Activated CD4-positive, CD25-positive, alpha-beta regulatory T cell (primary cell): ENCODE measurements at regions not wholly inside any gene's neighbourhood (a gene's known extent, or its start where the extent isn't known, plus 50 kb on each side); places are given as distances from the start of the nearest gene placed in this dataset.
"Not testable (repeated sequence)": the region's sequence is repeated elsewhere in the genome, so short reads cannot be mapped to it uniquely, and the experiment has no call there.

ENCODE experiments used
- DNase-seq, 4 experiments: peaks; one replicate each; lab custom pipeline; 2025; lab: John Stamatoyannopoulos, UW

DNA sequence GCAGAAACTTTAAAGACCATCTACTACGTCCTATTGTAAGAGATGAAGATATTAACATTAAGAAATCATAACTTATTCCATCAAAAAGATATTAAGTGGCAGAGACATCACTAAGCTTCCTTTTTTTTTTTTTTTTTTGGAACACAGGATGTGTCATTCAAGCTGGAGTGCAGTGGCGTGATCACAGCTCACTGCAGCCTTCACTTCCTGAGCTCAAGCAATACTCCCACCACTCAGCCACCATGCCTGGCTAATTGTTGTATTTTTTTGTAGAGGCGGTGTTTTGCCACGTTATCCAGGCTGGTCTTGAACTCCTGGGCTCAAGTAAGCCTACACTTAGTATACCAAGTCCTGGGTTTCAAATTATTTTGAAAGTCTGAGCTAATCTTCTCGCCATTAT lies 169.7 kb upstream of the KCTD7 start:
- not testable (repeated sequence) for DNase-seq

DNA sequence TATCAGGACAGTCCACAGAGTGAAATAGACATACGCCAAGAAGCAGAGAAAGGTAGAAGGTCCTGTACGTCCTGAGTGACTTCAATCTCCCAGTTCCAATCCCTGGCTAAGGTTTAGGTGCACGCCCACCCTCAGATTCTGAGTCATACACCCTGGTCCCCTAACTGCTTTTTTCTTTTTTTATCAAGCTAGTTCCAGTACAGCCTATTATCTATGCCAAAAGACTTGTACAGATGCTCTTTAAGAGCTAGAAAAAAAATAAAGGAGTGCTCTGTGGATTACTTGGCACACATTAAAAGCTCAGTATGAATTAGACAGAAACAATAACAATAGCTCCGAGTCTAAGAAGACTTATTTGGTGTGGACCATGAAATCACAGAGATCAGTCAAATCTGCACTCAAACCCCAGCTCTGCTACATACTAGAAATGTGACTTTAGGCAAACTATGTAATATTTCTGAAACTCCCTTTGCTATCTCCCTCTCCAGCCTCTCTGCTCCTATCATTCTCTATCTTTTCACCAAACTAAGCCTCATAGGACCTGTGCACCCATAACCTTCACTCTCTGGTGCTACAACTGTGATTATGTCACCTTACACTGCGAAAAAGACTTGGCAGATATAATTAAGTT lies 168.8 kb upstream of the KCTD7 start:
- DNase-seq = not testable (repeated sequence)

DNA sequence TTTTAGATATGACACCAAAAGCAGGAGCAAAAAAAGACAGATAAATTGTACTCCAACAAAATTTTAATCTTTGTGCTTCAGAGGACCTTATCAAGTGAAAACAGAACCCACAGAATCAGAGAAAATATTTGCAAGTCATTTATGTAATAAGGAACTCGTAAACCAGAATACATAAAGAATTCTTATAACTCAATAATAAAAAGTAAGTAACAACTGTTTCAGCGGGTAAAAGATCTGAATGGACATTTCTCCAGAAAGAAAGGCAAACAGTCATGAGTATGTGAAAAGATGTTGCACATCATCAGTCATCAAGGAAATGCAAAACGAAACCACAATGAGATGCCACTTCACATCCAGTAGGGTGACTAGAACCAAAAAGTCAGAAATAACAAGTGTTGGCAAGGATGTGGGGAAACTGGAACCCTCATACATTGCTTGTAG lies 167.7 kb upstream of the KCTD7 start:
- no peak for DNase-seq

DNA sequence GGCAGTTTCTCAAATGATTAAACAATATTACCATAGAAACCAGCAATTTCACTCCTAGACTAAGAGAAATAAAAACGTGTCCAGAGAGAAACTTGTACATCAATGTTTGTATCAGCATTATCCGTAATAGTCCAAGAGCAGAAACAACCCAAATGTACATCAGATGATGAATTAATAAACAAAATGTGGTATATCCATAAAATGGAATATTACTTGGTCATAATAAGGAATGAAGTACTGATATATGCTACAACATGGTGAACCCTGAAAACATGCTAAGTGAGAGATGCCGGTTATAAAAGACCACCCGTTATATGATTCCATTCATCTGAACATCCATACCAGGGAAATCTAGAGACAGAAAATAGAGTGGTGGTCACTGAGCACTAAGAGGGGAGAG lies 167.3 kb upstream of the KCTD7 start:
- DNase-seq = not testable (repeated sequence)

DNA sequence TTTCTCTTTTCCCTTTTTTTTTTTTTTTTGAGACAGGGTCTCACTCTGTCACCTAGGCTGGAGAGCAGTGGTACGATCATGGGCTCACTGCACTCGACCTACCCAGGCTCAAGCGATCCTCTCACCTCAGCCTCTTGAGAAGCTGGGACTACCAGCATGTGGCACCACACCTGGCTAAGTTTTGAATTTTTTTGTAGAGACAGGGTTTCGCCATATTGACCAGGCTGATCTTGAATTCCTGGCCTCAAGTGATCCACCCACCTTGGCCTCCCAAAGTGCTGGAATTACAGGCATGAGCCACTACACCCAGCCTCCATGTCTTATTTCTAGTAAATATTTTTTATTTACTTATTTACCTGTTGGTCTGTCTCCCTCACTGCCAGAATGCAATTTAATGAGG lies 165.8 kb upstream of the KCTD7 start:
- DNase-seq = not testable (repeated sequence)

DNA sequence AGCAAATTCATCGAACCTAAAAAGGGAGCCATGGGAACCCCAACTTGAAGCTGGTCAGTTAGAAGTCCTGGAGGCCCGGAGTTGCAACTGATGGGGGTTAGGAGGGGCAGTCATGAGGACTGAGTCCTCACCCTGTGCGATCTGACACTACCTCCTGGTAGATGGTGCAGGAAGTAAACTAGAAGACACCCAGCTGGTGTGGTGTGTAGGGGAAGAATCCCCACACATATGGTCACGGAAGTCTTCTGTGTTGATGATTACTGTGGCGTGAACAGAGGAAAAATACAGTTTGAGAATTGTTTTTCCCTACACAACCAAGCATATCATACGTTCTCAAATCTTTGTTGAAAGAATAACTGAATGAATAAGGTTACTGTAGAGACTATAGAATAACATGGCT lies 164.6 kb upstream of the KCTD7 start:
- DNase-seq = no peak

DNA sequence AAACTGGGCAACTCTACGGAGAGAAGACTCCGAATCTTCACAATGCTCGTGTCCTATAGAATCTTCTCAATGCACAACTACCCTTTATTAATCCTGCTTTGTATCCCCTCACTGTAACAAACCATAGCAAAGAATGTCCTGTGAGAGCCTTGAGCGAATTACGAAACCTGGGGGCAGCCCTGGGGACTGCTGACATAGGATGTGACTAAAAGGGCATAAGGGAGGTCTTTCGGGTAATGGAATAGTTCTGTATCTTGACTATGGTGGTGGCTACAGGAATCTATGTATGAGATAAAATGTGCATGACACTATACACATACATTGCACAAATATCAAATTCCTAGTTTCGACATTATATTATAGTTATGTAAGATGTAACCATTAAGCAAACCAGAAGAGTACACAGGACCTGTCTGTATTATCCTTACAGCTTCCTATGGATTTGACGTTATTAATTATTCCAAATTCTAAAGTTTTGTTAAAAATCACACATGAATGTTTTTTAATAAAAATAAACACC lies 162.5 kb upstream of the KCTD7 start:
- no peak for DNase-seq

DNA sequence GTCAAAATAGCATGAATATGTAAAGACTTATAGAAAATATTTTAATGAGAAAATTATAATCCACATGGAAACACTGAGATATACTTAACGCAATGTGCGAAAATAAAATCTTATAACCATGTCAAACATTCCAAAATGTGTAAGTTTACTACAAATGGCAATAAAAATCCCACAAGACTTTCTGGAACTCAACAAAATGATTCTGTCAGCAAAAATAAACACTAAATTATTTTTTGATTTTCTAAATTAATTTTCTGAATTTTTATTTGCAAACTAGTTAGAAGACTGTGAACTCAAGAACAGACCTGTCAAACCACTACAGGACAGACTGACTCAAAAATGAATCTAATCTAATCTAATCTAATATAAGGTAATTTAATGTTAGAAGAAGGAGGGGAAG lies 160.8 kb upstream of the KCTD7 start:
- no peak for DNase-seq

DNA sequence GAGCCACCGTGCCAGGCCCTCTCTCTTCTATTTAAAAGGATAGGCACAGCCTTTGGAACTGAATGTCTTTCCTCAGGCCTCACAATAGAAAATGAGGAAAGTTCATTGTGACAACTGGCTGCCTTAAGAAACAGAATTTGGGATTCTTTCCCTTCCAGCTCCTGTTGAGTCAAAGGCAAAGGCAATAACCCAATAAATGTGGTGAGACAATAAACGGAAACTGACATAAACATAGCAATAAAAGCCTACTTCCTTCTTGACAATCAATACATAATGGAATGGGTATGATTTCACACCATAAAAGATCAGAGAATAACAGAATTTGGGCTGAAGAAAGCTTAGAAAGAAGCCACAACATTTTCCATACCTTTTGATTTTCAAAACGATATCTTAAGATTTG lies 155.6 kb upstream of the KCTD7 start:
- DNase-seq = not testable (repeated sequence)

DNA sequence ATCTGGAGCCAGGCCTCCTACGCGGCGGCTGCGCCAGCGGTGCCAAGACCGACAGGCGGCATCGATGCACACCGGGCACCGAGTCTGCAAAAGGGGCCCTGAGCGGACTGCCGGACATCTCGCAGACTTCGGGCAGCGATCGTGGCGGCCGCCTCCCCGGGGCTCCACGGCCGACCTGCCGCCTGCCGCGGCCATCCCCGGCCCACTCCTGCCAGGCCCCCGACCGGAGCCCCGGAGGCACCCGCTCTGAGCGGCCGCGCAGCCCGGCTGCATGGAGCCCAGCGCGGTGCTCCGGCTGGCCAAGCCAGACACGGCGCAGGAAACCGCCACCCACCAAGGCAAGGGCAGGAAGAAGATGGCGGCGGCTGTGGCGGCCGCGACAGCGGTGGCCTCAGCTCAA lies 154.2 kb upstream of the KCTD7 start:
- DNase-seq = no peak

DNA sequence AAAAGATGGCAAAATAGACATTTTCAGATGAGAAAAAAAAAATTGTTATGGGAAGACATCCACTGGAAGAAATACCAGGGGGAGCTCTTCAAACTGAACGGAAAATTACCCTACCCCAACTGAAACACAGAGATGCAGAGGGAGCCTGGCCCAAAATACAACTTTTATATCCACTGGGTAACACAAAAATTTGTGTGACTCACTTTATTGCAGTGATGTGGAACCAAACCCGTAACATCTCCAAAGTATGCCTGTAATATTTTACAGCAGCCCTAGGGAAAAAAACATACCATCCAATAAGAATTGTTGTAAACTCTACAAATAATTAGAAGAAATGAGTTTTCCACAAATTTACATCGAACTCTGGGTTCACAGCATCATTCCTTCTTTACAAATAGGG lies 152.6 kb upstream of the KCTD7 start:
- not testable (repeated sequence) for DNase-seq

DNA sequence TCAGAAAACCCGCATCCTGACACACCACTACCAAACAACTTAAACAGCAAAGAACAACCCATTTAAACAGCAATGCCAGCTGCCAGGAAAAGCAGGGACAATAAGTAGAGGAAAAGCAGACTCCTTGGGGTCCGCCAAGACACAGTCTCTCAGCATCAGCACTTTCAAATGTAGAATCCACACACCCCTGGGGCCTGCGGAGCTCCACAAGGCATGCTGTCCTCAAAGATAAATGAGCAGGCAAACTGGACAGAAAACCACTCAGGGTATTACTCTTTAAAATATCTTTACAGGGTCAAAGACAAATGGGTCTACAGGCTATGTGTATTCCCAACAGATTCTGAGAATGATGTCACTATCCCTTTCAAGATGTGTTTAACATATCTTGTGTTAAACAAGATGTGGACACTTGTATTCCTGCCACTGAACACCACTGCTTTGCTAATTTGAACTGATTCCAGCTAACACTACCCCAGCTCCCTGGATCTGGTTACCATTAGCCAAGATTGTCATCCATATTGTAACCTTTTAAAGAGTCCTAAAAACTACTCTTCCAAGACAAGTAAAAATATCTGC lies 150.8 kb upstream of the KCTD7 start:
- DNase-seq = not testable (repeated sequence)

DNA sequence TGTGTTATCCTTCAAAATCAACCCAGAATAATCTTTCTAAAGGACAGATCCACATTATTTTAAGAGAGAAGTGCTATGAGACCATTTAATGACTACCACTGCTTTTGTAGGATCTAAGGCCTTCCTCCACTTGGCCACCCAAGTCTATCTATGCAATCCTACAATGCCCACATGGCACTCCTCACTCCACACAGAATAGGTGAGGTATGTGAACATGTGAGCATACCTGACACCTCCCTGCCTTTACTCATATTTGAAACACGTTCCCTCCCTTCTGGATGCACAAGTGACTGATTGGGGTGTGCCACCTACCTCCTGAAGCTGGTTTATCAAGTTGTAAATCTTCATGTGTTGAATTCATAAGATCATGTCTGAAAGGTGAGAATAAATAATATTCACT lies 147.5 kb upstream of the KCTD7 start:
- DNase-seq = not testable (repeated sequence)

DNA sequence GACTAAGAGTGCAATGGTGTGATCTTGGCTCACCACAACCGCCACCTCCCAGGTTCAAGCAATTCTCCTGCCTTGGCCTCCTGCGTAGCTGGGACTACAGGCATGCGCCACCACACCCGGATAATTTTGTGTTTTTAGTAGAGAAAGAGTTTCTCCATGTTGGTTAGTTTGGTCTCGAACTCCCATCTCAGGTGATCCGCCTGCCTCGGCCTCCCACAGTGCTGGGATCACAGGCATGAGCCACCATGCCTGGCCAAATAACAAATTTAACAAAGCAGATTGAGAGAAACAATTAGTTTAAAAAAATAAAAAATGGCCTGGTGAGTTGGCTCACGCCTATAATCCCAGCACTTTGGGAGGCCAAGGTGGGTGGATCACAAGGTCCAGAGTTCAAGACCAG lies 139.6 kb upstream of the KCTD7 start:
- DNase-seq = not testable (repeated sequence)

DNA sequence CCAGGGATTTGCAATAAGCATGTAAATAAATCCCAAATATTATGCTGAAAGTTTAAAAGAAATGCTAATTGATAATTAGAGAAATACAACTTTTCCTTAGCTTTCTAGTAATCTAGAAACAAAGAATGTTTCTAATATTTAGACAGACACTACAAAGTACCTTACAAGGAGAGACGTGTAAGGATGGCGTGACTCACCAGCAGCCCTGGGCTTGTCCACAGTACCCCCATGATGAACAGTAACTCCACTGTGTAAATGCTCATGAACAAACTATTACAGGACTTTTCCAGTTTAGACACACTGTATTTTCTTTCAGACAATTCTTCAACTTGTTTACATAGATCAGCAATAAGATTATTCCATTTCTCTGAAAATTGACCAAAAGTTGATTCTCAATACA lies 138.9 kb upstream of the KCTD7 start:
- DNase-seq = not testable (repeated sequence)

DNA sequence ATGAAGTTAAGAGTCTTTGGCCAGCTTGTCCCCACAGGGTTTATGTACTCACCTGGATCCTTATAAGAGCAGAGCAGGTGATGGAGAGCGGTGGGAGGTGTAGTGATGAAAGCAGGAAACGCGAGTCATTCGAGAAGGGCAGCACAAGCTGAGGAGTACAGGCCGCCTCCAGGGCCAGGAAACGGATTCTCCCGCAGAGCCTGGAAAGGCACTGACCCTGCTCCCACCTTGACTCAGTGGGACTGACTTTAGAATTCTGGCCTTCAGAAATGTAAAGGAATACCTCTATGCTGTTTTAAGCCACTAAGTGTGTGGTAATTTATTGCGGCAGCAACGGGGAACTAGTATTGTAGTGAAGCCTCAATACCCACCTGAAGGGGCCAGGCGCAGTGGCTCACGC lies 137.7 kb upstream of the KCTD7 start:
- DNase-seq = not testable (repeated sequence)

DNA sequence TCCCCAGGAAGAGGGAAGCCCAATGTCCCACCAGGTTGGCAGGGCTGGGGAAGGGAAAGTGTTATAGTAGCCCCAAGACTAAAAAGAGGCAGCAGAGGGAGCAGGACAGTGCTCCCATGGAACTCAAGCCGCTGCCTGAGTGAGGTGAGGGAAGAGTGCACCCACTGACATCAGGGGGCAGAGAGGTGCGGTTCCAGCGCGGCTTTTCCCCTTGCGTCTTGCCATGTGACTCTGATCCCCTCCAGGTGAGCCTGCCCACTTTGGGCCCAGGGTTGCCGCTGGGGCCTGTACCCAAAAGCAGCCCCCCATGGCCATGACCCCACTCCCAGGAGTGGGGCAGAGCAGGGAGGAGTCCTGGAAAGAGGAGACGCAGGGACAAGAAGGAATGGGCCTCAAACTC lies 136.3 kb upstream of the KCTD7 start:
- DNase-seq = not testable (repeated sequence)

DNA sequence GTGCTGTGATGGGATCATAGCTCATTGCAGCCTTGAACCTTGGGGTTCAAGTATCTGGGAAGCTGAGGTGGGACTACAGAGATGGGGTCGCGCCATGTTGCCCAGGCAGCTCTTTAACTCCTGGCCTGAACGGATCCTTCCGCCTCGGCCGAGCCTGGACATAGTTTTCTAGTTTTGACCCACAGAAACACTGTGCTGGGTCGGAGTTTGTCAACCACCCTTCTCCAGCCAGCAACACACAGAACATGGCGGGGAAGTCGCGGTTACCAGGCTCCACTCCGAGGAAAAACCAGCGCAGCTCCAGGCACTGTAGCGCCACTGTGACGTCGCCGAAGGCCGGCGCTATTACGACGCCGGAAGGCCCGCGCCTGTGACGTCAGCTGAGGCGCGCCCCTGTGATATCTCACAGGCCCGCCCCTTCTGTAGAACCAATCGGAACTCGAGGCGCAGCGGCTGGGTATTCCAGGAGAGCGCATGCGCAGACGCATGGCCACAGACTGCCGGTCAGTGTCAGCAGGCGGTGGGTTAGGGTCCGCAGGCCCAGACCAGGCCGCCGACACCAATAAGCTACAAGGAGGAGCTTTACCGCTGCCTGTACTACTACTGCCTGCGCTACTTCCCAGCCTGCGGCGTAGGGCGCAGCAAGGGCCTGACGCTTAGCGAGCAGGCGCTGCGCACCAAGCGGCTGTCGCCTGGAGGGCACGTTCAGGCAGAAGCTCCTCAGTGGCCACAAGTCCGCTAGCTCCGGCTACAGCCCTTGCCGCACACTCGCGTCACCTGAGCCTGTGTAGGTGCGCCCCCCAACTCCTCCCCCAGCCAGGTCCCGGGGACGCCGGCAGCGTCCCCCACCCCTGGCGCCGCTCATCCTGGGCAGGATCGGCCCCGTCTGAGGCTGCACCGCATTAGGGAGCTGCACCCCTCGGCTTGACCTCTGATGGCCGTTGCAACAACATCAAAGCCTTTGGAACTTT lies 135.2 kb upstream of the KCTD7 start:
- peak; percentile 90 to 95 (median 92) for DNase-seq

DNA sequence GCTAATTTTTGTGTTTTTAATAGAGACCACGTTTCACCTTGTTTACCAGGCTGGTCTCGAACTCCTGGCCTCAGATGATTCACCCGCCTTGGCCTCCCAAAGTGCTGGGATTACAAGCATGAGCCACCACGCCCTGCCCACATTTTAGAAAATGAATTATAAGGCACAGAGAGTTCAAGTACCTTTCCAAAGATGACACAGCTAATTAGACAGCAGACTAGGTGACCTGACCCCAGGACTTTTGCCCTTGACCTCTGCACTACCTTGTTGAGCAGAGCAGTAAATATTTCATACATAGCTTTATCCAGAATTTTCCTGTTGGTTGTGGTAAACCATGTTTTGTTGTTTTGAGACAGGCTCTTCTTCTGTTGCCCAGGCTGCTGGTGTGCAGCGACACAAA lies 131.3 kb upstream of the KCTD7 start:
- no peak for DNase-seq

DNA sequence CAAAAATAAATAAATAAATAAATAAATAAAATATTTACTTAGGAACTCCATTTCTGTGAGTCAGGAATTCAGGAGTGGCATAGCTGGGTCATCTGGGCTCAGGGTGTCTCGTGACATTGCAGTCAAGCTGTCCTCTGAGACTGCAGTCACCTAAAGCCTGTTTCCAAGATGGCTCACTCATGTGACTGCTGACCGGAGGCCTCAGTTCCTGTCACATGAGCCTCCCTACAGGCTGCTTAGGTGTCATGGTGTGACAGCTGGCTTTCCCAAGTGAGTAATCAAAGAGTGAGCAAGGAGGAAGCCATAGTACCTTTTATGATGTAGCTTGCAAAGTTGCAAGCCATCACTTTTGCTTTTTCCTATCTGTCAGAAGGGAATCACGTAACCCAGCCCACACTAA lies 128.6 kb upstream of the KCTD7 start:
- DNase-seq = no peak

DNA sequence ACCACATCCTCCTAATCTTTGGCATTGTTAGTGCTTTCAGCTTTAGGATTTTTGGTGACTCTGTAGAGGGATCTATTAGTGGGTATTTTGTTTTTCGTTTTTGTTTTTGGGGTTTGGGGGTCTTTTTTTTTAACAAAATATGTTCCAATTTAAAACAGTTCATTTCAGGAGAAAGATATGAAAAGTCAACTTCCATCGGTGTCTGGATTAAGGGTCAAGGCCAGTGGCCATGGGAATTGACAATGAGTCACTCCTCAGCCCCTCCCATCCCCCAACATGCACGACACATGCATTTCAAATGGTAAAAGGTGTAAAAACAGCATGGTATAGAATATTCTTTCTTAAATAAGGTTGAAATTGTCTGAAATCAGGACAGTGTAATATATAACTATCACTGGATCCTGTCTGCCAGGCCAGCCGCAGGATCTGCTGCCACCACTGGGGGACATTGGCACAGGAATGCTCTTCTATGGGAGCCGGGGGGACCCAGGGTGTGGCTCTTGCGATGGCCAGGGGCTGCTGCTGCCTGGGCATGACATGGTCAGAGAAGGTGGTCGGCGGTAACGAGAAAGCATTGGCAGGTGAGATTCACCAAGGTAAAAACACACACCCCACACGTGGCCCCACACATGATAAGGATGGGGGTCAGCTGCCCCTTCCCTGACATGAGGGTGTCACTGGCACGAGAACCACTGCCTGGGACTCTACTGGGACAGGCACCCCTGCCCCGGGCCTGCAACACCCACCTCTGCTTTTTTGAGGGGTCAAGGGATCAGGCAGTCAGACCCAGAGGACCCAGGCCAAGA lies 126.2 kb upstream of the KCTD7 start:
- DNase-seq = no peak

DNA sequence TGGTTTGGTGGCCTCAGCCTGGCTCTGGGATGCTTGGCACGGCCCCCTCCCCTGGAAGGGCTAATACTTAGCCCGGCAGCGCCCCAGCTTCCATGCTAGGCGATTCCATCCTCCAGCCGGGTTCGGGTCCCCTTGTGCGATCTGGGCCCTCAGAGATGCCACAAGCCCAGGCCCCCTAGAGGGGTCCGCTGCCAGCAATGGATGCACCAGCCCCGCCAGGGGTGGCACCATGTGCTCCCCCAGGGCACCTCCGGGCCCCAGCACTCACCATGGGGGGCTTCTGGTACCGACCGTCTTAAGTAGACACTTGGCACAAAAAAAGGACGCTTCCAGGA lies 125.7 kb upstream of the KCTD7 start:
- DNase-seq = no peak
